ENCODE measurements at regions not wholly inside any gene's neighbourhood (a gene's known extent, or its start where the extent isn't known, plus 50 kb on each side); places are given as distances from the start of the nearest gene placed in this dataset.
A peak's percentile ranks its signal among the peaks of the same experiment; 100 is the strongest.
"Not testable (repeated sequence)": the region's sequence is repeated elsewhere in the genome, so short reads cannot be mapped to it uniquely, and the experiment has no call there.

GRCh38 chr5:124796495-124796894 is 50.1 kb upstream of the ZNF608 start:
- no peak for DNase-seq

- no peak for DNase-seq
These were observed 51.2 kb upstream of the ZNF608 start for GRCh38 chr5:124797665-124798087.

- no peak for DNase-seq
These were observed 52.5 kb upstream of the ZNF608 start for GRCh38 chr5:124798890-124799289.

GRCh38 chr5:124801551-124801950 is 55.1 kb upstream of the ZNF608 start:
- DNase-seq = no peak

GRCh38 chr5:124803617-124804323 is 57.3 kb upstream of the ZNF608 start:
- no peak for DNase-seq

DNA sequence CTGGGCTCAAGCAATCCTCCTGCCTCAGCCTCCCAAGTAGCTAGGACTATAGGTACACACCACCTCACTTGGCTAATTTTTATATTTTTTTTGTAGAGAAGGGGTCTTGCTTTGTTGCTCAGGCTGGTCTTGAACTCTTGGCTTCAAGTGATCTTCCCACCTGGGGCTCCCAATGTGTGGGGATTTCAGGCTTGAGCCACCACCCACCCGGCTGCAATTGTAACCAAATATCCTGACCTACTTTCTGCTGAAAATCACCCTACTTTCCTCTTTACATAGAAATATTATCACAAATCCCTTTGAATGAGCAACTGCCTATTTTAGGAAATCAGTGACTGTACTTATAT is 59.6 kb upstream of the ZNF608 start:
- DNase-seq = no peak

DNA sequence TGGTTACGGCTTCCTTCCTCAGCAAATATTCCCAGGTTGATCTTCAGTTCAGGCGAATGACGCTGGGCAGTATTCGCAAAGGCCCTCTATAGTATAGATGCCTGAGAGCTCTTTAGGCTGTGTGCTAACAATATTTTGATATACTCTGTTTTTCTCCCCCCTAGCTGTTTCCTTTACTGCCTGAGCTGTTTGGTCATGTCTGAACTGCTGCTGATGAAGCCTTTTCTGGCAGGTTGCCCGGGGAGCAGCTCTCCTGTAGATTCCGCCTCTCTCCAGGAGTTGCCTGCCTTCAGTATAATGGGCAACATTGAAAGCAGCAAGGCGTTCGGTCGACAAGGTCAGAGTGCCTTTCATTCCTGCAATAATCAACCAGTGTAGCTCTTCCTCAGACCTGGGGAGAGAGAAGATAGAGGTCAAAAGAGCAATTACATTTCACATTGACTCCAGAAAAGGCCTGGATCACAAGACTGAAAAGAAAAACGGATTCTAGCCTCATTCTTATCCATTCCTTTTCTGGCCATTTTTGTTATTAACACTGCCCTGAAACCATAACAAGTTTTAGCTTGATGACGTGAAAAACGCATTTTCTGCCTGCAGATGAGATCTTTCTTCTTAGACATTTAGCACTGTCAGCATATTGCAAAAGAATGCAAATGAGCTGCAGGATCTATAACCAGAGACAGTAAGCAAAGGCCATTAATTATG is 60.1 kb upstream of the ZNF608 start:
- DNase-seq = no peak

GRCh38 chr5:124808842-124809268 is 62.4 kb upstream of the ZNF608 start:
- no peak for DNase-seq

DNA sequence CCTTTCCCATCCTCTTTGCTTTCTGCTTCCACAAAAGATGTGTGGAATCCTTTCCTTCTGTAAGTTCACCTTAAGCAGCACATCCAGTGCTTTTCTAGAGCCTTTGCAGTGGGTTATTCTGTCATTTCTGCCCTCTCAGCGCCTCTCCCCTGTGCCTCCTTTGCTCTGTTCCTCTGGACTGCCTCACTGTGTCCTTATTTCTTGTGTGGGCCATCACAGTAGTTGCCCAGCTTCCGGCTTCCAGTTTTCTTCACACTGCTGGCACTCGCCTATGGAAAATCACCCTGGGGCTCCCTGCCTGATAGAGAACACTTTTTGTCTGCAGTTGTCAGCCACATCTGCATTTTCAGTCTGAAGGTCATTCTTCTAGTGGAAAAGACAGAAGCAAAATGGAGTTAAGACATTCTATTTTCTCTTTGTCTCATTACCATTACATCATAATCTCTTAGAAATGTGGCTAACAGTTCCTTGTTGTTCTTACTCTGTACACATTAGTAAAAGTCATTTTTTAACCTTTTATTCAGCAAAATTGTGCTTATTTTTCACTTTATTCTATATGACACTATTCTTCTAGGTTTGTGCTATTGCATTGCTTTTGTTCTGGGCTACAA is 64.1 kb upstream of the ZNF608 start:
- DNase-seq = no peak

DNA sequence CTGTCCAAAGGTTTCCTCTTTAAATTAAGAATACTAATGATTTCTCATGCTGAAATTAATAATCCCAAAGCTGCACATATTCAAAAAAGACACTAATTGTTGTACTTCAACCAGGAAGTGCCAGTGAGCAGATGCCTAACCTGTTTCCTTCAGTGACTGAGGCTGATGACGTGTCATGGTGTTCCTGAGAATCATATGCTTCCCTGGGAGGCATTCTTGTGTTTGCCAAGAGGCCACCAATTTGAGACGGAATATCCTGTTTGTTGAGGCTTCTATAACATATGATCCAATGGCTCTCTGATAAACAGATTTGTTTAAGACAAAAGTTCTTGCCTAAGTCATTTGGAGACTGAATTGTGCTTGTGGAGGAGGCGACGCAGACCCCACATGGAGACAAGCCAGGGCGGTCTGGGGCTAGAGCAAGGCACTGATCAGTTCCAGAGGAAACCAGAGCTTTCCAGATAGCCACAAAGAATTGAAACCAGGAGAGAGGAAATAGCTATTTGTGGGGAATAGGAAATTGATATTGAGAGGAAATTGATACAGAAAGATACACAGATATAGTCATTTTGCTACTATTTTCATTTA is 66.4 kb upstream of the ZNF608 start:
- DNase-seq = no peak

DNA sequence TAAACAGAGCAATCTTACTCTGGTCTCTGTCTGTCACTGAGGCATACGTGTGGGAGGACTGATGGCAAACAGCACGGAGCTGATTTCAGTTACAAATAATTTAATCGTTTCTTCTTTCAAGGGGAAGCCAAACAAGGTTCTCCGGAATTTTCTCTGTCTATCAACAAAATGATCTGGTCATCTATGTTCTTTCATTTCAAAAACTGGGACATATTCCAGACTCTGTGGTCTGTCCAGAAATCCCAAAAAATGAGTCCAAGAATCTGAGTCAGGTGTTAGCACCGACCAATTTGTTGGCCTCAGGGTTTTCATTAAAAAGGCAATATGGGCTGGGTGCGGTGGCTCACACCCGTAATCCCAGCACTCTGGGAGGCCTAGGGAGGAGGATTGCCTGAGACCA is 69.9 kb upstream of the ZNF608 start:
- no peak for DNase-seq

GRCh38 chr5:124819201-124819600 is 72.8 kb upstream of the ZNF608 start:
- DNase-seq = no peak

DNA sequence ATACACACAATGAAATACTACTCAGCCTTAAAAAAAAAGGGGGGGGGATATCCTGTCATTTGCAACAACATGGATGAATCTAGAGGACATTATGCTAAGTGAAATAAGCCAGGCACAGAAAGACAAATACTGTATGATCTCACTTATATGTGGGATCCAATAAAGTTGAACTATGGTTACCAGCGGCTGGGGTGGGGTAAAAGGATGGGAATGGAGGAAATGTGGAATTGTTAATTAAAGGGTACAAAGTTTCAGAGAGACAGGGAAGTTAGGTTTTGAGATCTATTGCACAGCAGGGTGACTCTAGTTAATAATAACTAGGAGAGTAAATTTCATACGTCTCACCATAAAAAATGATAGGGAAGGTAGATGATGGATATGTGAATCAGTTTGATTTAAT is 76.2 kb upstream of the ZNF608 start:
- DNase-seq = no peak

DNA sequence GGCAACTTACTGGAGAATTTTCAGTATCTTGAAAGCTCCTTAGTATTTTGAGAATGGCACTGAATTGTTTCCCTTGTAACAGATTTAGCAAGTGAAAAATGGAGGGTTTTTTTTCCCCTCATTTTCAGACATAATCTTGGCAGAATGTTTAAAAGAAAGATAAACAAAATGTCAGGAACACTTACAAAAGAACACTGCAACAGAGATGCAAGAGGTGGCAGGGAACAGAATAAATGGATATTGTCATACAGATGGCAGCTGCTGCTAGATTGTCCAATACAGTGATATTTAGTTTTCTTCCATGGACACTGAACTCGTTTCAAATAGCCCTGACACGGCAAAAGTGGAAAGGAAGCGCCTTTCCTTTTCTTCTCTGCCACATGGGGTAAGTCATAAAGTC is 76.9 kb upstream of the ZNF608 start:
- no peak for DNase-seq

GRCh38 chr5:124824637-124825158 is 78.3 kb upstream of the ZNF608 start:
- DNase-seq = peak in 1 of 2 donors; percentile 11

GRCh38 chr5:124825250-124825982 is 79.0 kb upstream of the ZNF608 start:
- no peak for DNase-seq

- no peak for DNase-seq
These were observed 79.5 kb upstream of the ZNF608 start for GRCh38 chr5:124825983-124826337.

GRCh38 chr5:124828731-124829234 is 82.3 kb upstream of the ZNF608 start:
- DNase-seq = no peak

GRCh38 chr5:124831687-124832240 is 85.3 kb upstream of the ZNF608 start:
- no peak for DNase-seq

DNA sequence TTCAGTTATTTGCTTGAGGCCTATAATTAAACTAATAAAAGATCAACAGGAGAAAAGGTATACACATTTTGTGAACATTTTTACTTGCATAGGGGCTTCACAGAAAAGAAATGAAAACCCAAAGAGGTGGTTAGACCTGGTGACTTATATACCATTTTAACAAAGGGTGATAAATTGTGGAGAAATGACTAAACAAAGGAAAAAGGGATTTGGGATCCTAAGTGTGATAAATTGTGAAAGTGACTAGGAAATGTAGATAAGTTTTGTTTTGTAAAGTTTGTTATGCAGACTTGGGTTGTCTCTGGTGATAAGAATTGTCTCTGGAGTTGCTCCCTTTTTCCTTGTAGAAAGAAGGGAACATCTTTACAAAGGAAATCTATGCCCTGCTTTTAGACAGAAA is 86.1 kb upstream of the ZNF608 start:
- DNase-seq = no peak

GRCh38 chr5:124836314-124836713 is 89.9 kb upstream of the ZNF608 start:
- DNase-seq = not testable (repeated sequence)

GRCh38 chr5:124839371-124839998 is 93.0 kb upstream of the ZNF608 start:
- DNase-seq = no peak
